Activated naive CD4-positive, alpha-beta T cell treated with anti-CD3 and anti-CD28 coated beads, Interleukin-2, amount 50 U/mL, for 16 hours (primary cell): ENCODE measurements at regions not wholly inside any gene's neighbourhood (a gene's known extent, or its start where the extent isn't known, plus 50 kb on each side); places are given as distances from the start of the nearest gene placed in this dataset.

Source experiments
- DNase-seq: peaks from one replicate; pipeline ENCODE4 v3.0.0-alpha.2; 2020

GRCh38 chr18:47317824-47318508 is 66.5 kb upstream of the SKOR2 start:
- DNase-seq = no peak

GRCh38 chr18:47316924-47317323 is 65.5 kb upstream of the SKOR2 start:
- no peak for DNase-seq

GRCh38 chr18:47313901-47314300 is 62.4 kb upstream of the SKOR2 start:
- DNase-seq = no peak

GRCh38 chr18:47311585-47311984 is 60.1 kb upstream of the SKOR2 start:
- no peak for DNase-seq
